HG02798 (cell line): ENCODE measurements at regions not wholly inside any gene's neighbourhood (a gene's known extent, or its start where the extent isn't known, plus 50 kb on each side); places are given as distances from the start of the nearest gene placed in this dataset.

Experiments used
- ATAC-seq: cut with Tn5 transposase; IDR thresholded peaks from one replicate; pipeline ENCODE4 v1.9.1; 2021; ENCODE audit warnings: mild to moderate bottlenecking; ENCODE audit not compliant: unreplicated experiment, poor library complexity

GRCh38 chr7:17506596-17506995 lies 208.1 kb downstream of the AHR start:
- ATAC-seq: no peak

- ATAC-seq: no peak
Measured at GRCh38 chr7:17507717-17508116, 209.3 kb downstream of the AHR start.

- ATAC-seq: no peak
Measured at GRCh38 chr7:17512181-17512675, 213.8 kb downstream of the AHR start.

- no peak for ATAC-seq
Measured at GRCh38 chr7:17516771-17517170, 218.3 kb downstream of the AHR start.

GRCh38 chr7:17520941-17521340 lies 222.5 kb downstream of the AHR start:
- ATAC-seq: no peak

GRCh38 chr7:17521437-17521836 lies 223.0 kb downstream of the AHR start:
- no peak for ATAC-seq

GRCh38 chr7:17523813-17524739 lies 225.6 kb downstream of the AHR start:
- ATAC-seq: no peak

GRCh38 chr7:17524746-17525145 lies 226.3 kb downstream of the AHR start:
- ATAC-seq: no peak

GRCh38 chr7:17526621-17527020 lies 228.2 kb downstream of the AHR start:
- no peak for ATAC-seq

GRCh38 chr7:17528636-17529035 lies 230.2 kb downstream of the AHR start:
- no peak for ATAC-seq

GRCh38 chr7:17530244-17530643 lies 231.8 kb downstream of the AHR start:
- no peak for ATAC-seq

- ATAC-seq: peak; percentile 80
Measured at GRCh38 chr7:17530741-17531421, 232.4 kb downstream of the AHR start.

GRCh38 chr7:17532861-17533404 lies 234.5 kb downstream of the AHR start:
- ATAC-seq: no peak

GRCh38 chr7:17534348-17534747 lies 235.9 kb downstream of the AHR start:
- ATAC-seq: no peak

GRCh38 chr7:17535776-17536175 lies 237.3 kb downstream of the AHR start:
- no peak for ATAC-seq

GRCh38 chr7:17544401-17544800 lies 245.9 kb downstream of the AHR start:
- ATAC-seq: no peak

- no peak for ATAC-seq
Measured at GRCh38 chr7:17545348-17545747, 246.9 kb downstream of the AHR start.

- no peak for ATAC-seq
Measured at GRCh38 chr7:17546189-17546588, 247.7 kb downstream of the AHR start.

GRCh38 chr7:17546592-17546991 lies 248.1 kb downstream of the AHR start:
- ATAC-seq: no peak

- ATAC-seq: peak; percentile 67
Measured at GRCh38 chr7:17548014-17548653, 249.7 kb downstream of the AHR start.

- no peak for ATAC-seq
Measured at GRCh38 chr7:17549406-17549805, 251.0 kb downstream of the AHR start.
